Smooth muscle cell of the brain vasculature (primary cell): ENCODE measurements at regions not wholly inside any gene's neighbourhood (a gene's known extent, or its start where the extent isn't known, plus 50 kb on each side); places are given as distances from the start of the nearest gene placed in this dataset.
"Not testable (repeated sequence)": the region's sequence is repeated elsewhere in the genome, so short reads cannot be mapped to it uniquely, and the experiment has no call there.

ENCODE experiments used
- DNase-seq: peaks from one replicate; pipeline ENCODE4 v3.0.0-alpha.2; 2012; ENCODE audit warnings: low read depth, low spot score

DNA sequence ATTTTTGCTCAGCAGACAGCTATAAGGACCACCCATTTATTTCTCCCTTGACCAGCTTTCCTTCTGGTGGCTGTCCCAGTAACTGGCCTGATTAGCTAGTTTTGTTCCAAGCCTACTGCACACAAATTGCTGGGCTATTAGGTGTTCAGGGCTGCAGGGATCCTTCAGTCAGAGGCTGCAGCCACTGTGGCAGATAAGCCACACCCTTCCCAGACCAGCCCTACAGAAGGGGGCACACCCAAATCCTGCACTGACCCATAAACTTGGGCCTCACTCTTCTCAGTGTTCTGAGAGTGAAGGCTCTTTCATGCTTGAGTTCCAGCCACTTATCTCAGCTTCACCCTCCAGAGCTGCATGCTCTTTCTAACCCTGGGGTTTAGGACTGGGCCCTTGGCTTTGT is 200.0 kb downstream of the AASDHPPT start:
- DNase-seq, result no peak

DNA sequence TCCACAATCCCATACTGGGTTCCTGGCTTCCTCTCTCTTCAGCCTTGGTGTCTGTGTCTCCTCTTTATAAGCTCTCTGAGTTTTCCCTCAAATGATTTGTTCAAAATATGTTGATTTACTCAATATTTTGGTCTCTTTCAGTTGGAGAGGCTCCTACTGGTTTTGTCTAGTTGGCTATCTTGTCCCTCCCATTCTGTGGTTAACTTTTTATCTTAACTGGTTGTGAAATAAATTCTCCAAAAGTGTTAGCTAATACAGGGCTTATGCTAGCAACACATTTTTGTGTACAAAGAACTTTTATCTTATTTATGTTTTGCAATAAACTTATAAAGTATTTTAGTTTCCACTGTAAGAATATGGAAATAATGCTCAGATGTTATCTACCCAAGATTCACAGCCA is 200.9 kb downstream of the AASDHPPT start:
- DNase-seq, result no peak

DNA sequence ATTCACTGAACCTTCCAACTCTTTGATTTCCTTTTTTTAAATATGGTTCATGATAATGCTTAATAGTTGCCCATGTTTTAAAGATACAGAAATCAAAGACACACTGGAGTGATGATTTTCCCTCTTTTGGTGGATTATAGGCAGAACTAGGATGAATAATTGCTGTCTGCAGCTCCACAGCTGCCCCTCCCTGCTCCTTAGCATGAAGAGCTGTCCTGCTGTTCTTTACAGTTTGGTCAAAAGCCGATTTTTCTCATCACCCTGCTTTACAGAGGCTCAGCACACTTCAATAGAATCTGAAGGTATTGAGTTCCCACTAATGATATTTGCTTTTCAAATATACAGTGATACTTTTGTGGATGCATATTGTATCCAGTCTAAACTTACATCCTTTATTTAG is 202.6 kb downstream of the AASDHPPT start:
- no peak for DNase-seq

DNA sequence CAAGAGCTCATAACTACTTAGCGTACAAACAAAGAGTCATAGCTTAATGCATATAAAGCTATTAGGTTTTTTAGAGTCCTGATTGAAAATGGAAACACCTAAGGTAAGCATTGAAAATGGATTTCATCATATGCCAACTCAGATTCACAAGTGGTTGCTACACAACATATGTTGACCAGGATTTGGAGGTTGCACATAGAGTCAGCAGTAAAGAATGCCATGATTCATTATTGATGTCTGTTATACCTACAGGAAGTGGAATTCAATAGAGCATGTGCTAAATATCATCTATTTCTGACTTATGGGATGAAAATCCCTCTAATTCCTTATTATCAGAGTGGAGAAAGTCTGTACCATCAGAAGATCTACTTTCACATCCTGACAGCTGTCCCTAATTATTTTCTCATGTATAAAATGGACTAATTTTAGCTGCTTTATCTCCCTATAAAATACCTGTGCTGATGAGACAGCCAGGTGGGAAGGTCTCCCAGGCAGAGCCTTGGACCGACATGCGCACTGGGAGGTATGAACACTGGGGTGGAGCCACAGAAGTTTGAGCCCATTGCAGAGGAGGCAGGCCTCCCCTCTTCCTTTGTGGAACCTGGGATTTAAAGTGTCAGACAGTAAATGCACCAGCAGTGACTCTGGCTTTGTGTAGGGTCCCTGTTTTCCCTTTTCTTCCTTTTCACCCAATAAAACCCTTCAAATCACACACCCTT is 204.2 kb downstream of the AASDHPPT start:
- DNase-seq, result no peak

DNA sequence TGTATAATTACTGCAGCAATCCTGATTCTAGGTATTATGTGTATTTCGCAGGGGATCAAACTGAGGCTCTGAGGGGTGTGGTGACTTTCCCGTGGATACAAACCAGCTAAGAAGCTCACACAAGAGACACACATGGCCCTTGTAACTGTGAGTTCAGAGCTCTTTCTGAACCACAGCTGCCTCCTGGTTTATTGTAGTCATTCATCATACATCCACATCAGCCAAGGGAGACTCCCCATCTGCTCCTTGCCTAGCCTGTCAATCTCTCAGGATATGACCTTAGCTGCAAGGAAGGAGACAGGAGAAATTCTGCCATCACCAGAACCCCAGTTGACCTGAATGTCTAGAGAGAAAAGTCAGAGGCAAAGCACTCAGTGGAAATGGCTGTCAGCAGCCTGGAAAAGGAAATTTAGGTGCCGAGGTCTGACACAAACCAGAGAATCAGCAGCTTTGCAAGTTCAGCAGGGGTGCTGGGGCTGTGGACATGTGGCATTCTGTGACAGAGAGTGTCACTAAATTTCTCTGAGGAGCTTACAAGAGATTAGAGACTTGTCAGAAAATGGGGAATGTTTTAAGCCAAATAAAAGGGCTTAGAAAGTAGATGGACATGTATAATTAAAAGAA is 209.5 kb downstream of the AASDHPPT start:
- no peak for DNase-seq

DNA sequence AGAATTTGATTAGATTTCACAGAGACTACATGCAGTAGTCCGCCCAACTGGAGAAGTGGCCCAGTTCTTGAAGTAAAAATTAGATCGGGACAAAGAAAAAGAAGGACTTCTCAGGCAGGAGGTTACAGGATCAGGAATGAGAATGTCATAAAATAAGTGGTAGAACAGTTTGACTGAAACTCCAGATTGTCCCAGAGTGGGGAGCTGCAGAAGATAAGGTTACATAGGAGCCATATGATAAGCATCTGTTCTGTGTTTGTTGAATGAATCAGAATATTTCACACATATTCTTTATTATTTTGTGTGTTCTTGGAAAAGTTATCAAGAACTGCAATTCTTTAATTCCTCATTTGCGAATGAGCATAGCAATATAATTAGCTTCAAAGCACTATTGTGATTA is 210.6 kb downstream of the AASDHPPT start:
- no peak for DNase-seq

DNA sequence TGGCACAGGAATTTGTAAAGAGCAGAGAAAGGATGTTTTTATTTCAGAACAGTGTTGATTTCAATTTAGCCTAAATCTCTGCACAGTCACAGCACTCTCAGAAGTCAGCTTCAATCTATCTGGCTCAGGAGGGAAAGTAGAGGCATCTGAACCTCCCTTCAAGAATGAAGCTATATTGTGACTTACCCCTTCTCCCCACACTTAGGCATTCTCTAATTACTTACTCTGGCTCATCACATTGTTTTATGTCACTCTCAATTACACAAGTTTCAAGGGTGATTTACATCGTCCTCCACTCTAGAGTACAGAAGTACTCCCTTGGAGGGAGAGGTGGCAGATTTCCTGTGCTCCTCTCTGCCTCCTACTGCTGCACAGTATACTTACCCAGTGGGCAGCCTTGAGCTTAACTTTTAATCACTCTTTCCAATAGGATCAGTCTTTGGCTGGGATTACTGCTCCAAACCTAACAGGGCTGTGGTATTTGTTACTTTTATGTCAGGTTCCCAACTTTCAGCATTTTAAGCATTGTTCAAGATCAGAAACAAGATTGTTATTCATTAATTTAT is 211.4 kb downstream of the AASDHPPT start:
- no peak for DNase-seq

DNA sequence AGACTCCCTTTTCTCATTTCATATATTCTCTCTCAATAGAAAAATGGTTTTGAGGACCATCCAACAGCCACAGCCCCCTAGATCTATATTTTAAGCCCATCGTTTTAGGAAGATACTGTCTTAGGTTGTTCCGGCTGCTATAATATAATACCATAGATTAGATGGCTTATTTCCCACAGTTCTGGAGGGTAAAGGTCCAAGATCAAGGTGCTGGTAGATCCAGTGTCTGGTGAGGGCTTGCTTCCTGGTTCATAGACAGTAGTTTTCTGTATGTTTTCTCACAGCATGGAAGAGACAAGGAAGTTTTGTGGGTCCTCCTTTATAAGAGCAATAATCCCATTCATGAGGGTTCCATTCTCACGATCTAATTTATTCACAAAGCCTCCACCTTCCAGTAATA is 215.1 kb downstream of the AASDHPPT start:
- DNase-seq, result no peak

DNA sequence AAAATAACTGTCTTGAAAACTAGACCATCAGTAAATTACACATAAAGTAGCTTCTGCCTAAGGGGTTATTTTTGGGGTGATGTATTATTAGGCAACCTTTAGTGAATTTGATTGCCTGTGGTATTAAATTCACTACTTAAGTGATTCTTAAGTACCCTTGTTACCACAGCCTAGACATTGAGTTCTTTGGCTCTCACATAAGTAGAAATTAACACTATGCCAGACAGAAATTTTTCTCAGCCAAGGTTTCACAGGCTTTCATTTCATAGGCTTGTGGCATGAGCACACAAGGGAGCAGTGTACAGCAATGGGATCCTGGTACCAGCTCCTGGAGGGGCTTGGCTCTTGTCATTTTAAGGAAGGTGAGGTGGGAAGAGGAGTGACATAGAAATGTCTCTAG is 218.5 kb downstream of the AASDHPPT start:
- DNase-seq, result no peak

DNA sequence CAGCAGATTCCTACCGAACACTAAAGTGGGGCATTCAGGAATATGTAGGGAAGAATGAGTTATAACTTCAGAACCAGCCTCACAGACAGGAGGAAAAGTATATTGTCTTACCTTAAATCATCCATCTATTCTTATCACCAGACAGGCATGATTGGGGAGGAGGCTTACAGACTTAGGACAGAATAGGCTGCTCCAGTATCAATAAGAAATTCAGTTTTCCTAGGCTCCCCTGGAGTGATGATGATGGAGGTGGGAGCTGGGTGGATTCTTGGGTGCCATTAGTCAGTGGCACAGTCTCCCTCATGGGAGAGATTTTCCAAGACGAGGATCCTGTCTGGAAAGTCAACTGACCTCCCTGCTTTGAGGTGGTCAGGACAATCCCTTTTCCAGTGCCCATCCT is 225.0 kb downstream of the AASDHPPT start:
- DNase-seq, result no peak

DNA sequence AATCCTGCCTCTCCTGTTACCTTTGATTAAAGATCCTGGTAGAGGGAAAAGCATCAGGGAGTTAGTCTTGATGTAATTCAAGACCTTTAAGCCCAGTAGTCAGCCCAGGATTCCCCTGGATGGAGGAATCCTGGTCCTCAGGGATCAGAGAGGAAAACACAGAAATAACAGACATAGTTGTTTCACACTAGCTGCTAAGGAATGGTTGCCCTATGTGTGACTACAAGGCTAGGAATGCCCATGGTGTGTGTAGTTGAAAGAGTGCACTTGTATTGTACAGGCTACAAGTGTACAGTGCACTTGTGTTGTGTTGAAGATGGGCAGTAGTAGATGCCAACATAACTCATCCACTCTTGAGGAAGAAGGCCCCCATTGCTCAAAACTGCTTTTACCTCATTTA is 226.8 kb downstream of the AASDHPPT start:
- DNase-seq, result no peak

DNA sequence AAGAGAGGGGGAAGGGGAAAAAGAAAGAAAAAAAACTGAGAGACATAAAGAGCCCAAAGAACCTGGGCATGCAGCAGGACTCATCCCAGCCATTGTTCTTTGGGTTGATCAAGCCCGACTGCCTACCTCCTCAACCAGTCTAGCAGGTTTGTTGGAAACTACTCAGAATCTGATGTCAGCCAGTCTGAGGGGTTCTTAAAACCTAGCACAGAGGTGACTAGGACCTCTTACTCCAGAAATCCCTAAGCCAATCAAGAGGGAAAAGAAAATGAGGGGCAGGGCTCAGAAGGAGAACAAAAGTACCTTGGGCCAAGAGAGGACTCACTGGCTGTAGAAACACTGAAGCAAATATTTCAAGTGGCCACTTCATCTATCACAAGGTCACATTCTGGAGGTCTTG is 228.0 kb downstream of the AASDHPPT start:
- DNase-seq, result no peak

DNA sequence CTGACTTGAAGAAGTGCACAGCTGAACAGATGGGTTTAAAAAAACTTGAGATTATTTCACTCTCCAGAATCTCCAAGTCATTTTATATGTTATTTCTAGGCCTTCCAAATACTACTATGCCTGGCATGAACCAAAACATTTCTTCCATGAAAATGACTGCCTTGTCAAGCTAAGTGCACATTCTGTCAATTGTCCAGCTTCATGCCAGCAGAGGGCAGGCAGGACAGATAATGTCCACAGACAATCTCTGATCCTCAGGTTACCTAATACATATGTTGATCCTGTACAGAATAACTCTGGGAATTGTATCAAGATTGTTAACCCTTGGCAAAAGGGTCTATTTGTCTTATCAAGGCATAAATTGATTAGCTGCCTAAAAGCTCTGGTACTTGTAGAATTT is 229.5 kb downstream of the AASDHPPT start:
- DNase-seq, result no peak

DNA sequence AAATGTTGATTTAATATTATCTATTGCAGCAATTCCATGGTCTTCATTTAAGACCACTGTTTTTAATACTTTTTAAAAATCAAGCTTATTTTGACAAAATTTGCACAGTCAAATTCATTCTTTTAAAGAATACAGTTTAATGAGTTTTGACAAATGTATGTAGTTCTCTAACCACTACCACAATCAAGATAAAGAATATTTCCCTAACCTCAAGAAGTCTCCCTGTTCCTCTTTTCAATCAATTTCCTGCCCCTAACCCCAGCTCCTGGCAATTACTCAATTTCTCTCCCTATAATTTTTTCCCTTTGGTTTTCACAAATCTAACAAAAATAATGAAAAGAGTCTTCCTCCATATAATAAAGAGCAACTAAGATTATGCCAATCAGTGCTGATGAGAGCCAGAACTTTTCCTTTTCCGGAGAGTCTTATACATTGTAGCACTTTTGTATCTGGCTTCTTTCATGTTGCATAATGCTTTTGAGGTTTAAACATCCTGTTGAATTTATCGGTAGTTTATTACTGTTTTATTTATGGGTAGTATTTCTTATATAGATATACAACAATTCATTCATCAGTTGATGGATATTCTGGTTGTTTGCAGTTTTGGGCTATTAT is 231.7 kb downstream of the AASDHPPT start:
- DNase-seq, result no peak

DNA sequence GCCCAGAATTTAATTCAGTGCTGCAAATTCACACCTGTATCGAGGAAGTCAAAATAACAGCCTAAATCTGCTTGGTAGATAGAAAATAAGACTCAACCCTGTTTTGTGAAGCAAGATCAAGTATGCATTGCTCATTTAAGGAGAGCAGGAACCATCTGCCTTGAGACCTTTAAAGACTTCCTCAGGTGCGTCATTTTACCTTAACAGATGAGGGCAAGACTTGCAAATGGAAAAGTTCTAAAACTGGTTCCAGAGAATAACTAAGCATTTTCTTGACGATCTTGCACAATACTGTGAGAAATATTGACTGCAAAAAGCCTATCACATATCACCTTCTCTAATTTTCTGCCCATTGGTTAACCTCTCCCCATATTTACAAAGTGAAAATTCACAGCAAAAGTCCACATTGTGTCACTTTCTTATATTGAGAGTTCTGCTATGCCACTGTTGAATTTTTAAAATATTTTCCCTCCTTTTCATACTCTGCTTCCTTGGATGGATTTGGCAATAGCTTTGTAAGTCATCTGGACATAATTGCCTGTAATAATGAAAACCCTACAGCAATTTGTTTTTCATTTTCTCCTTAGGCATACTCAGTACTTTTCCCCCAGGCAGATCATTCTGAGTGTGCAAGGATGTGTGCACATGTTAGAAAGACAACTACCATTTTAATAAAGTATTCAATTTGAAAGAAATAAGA is 234.2 kb downstream of the AASDHPPT start:
- no peak for DNase-seq

DNA sequence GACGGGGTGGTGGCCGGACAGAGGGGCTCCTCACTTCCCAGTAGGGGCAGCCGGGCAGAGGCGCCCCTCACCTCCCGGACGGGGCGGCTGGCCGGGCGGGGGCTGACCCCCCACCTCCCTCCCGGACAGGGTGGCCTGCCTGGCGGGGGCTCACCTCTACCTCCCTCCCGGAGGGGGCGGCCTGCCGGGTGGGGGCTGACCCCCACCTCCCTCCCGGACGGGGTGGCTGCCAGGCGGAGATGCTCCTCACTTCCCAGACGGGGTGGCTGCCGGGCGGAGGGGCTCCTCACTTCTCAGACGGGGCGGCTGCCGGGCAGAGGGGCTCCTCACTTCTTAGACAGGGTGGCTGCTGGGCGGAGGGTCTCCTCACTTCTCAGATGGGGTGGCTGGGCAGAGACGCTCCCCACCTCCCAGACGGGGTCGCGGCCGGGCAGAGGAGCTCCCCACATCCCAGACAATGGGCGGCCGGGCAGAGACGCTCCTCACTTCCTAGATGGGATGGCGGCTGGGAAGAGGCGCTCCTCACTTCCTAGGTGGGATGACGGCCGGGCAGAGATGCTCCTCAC is 239.8 kb downstream of the AASDHPPT start:
- DNase-seq, result not testable (repeated sequence)

DNA sequence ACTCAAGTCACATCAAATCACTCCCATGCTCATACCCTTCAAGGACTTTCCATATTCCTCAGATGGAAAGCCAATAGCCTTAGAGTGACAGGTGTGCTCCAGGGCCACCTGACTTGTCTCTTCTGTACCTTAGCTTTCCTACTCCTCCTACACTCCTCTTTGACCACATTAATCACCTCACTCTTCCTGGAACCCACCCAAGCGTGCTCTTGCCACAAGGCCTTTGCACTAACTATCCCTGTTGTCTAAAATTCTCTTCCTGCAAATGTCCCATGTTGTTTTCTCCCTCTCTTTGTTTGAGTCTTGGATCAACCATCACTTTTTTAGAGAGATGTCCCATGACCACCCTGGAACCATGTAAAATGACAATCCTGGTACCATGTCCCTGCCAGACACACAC is 244.1 kb downstream of the AASDHPPT start:
- DNase-seq, result no peak

DNA sequence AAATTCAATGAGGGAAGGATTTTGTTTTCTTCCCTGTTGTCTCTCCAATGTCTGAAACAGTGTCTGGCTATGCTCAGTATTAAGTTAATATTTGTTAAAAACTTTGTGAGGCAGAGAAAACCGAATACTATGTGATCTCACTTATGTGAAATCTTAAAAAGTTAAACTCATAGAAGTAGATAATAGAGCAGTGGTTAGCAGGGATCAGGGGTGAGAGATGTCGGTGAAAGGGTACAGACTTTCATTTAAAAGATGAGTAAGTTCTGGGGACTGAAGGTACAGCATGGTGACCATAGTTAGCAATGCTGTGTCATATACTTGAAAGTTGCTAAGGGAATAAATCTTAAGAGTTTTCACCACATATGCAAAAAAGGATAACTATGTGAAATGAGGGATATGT is 244.6 kb downstream of the AASDHPPT start:
- no peak for DNase-seq

DNA sequence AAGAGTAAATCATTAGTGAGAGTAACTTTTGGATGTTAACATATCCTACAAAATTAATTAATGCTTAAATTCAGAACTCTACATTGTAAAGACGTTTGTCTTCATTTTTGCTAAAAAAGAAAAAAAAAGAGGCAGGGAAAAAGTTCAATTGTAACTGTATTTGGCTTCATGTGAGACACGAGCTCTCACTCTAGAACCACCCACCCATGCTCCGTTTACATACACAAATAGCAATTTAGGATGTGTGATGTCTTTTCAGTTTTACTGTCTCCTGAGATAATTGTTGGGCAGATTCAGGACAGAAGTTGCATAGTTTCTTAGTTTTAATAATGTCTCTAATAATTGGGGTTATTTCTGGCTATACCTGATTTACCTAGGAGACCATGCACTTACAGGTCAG is 248.6 kb downstream of the AASDHPPT start:
- DNase-seq, result no peak

DNA sequence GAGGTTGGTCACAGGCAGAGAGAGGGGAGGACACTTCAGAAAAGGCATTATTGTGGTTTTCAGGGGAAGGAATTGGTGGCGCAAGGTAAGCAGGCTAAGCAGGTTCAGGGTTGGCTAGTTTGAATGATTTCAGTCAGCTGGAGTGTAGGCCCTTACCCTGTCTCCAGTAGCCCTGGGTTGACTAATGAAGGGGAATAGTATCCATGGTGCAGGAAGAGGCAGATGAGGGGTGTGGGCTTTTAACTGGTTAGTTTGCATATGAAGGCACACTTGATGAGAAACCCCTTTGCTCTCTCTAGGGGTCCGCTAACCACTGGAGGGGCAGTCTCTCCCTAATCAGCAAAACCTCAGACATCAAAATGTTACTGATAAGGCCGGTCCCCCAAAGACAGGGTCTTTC is 249.7 kb downstream of the AASDHPPT start:
- DNase-seq, result no peak

DNA sequence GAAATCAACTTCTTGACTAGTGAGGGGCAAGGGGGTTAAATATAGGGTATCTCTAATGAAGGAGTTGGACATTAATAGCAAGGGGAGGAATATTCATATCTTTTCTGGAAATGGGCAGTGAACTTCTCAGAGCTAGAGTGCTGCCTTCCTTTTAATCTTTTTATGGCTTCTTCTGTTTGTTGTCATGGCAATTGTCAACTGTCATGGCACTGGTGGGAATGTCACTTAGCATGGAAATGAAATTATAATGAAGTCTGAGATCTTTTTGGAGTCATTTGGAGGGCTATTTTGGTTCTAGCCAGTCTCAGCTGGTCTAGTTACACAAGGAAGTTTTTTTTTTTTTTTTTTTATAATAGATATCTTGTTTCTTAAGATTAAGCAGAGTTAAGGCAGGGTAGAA is 250.2 kb downstream of the AASDHPPT start:
- no peak for DNase-seq
